Transverse colon (tissue), 4 donors: ENCODE measurements at regions not wholly inside any gene's neighbourhood (a gene's known extent, or its start where the extent isn't known, plus 50 kb on each side); places are given as distances from the start of the nearest gene placed in this dataset.

Source experiments
- EP300 ChIP-seq: sonication (generic); formaldehyde crosslinking; IDR thresholded peaks from one replicate; pipeline ENCODE4 v1.6.1; 2017; ENCODE audit warnings: antibody characterized with exemption, low read depth
- POLR2A ChIP-seq: fragments of 450-650 bp; IDR thresholded peaks from one replicate; pipeline ENCODE4 v1.6.1; 2016; ENCODE audit warnings: antibody characterized with exemption, mild to moderate bottlenecking, moderate library complexity
- POLR2AphosphoS5 ChIP-seq, 3 donors: sonication (generic); formaldehyde crosslinking; IDR thresholded peaks; one replicate each; pipeline ENCODE4 v1.6.1; 2016; ENCODE audit warnings: antibody characterized with exemption in 3 of 3
- TF ChIP-seq, protein P1 (sequence below), 5 experiments: fragments of 200-600 bp in 3 of 5; fragments of 450-650 bp in 2 of 5; sonication (generic) in 3 of 5; IDR thresholded peaks; 1 replicate in 2 of 5; 2 replicates in 3 of 5; pipeline ENCODE4 v1.5.1; 2016 to 2017; ENCODE audit warnings: antibody characterized with exemption in 5 of 5, inconsistent platforms in 3 of 5, mild to moderate bottlenecking in 2 of 5, moderate library complexity in 1 of 5

DNA sequence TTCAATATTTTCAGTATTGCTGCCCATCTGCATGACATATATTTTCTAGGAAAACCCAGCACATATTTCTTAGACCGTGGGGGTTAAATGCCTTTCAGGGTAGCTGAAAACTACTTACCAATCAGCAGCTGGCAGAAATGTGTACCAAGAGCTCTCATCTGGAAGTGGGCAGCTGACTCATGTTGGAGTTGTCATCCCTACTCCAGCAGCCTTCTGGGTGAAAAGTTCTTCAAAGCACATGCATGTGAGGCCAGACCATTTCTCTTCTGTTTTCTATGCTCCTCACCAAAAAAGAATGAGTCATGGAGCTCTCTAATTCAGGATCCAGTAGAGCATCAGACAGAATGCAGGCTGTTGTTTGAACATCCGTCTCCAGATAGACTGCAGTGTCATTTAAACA is 135.5 kb downstream of the PAX1 start:
- TF ChIP-seq, protein P1, sequence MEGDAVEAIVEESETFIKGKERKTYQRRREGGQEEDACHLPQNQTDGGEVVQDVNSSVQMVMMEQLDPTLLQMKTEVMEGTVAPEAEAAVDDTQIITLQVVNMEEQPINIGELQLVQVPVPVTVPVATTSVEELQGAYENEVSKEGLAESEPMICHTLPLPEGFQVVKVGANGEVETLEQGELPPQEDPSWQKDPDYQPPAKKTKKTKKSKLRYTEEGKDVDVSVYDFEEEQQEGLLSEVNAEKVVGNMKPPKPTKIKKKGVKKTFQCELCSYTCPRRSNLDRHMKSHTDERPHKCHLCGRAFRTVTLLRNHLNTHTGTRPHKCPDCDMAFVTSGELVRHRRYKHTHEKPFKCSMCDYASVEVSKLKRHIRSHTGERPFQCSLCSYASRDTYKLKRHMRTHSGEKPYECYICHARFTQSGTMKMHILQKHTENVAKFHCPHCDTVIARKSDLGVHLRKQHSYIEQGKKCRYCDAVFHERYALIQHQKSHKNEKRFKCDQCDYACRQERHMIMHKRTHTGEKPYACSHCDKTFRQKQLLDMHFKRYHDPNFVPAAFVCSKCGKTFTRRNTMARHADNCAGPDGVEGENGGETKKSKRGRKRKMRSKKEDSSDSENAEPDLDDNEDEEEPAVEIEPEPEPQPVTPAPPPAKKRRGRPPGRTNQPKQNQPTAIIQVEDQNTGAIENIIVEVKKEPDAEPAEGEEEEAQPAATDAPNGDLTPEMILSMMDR (IDR thresholded peaks at IDR 0.05) = no peak
- TF ChIP-seq EP300 = no peak
- no peak for TF ChIP-seq POLR2AphosphoS5 (IDR thresholded peaks at IDR 0.05)
- TF ChIP-seq POLR2A = no peak
